Suprapubic skin (tissue), 4 donors: ENCODE measurements at regions not wholly inside any gene's neighbourhood (a gene's known extent, or its start where the extent isn't known, plus 50 kb on each side); places are given as distances from the start of the nearest gene placed in this dataset.

ENCODE experiments used
- CTCF ChIP-seq, 2 donors: fragments of 200-600 bp in 1 of 2; fragments of 450-650 bp in 1 of 2; sonication (generic) in 1 of 2; IDR thresholded peaks; one replicate each; pipeline ENCODE4 v1.5.1; 2016 to 2019; ENCODE audit warnings: antibody characterized with exemption in 2 of 2, mild to moderate bottlenecking in 1 of 2, moderate library complexity in 1 of 2
- POLR2A ChIP-seq, 2 donors: fragments of 450-650 bp; IDR thresholded peaks; one replicate each; pipeline ENCODE4 v1.6.1; 2017; ENCODE audit warnings: antibody characterized with exemption in 2 of 2, mild to moderate bottlenecking in 2 of 2, moderate library complexity in 2 of 2
- POLR2AphosphoS5 ChIP-seq, 3 donors: sonication (generic); formaldehyde crosslinking; IDR thresholded peaks; one replicate each; pipeline ENCODE4 v1.6.1; 2017; ENCODE audit warnings: antibody characterized with exemption in 3 of 3

GRCh38 chr4:29131304-29131703, 1588.9 kb upstream of the PCDH7 start:
- TF ChIP-seq CTCF (IDR thresholded peaks at IDR 0.05) (no peak), POLR2AphosphoS5 (IDR thresholded peaks at IDR 0.05) (no peak), POLR2A (IDR thresholded peaks at IDR 0.05) (no peak)
